KOPT-K1 (cell line): ENCODE measurements at regions not wholly inside any gene's neighbourhood (a gene's known extent, or its start where the extent isn't known, plus 50 kb on each side); places are given as distances from the start of the nearest gene placed in this dataset.
"Not testable (repeated sequence)": the region's sequence is repeated elsewhere in the genome, so short reads cannot be mapped to it uniquely, and the experiment has no call there.

Experiments used
- H3K27ac ChIP-seq: fragments of 200-600 bp; sonication (generic); 2 replicates; pipeline ENCODE4 v1.5.1; 2016; ENCODE audit warnings: antibody characterized with exemption, mild to moderate bottlenecking, low read depth, low read length; ENCODE audit not compliant: poor library complexity, severe bottlenecking
- H3K36me3 ChIP-seq: fragments of 200-600 bp; sonication (generic); 2 replicates; pipeline ENCODE4 v1.5.1; 2017; ENCODE audit warnings: antibody characterized with exemption, mild to moderate bottlenecking, low read length, moderate library complexity; ENCODE audit not compliant: insufficient read depth
- H3K9me3 ChIP-seq: fragments of 200-600 bp; sonication (generic); 2 replicates; pipeline ENCODE4 v1.5.1; 2017; ENCODE audit warnings: antibody characterized with exemption, low read length, mild to moderate bottlenecking; ENCODE audit not compliant: insufficient read depth, poor library complexity, severe bottlenecking

- Histone ChIP-seq H3K36me3 (no peaks in the 10 kb centered on the region), H3K27ac (no peak overlapping the region), H3K9me3 (no peaks in the 10 kb centered on the region)
Measured at GRCh38 chr3:178107804-178108203, 428.4 kb upstream of the KCNMB2 start.

GRCh38 chr3:178109691-178110090, 426.5 kb upstream of the KCNMB2 start:
- Histone ChIP-seq H3K27ac (no peak overlapping the region), H3K36me3 (no peaks in the 10 kb centered on the region), H3K9me3 (no peaks in the 10 kb centered on the region)

- no peaks in the 10 kb centered on the region for H3K9me3 ChIP-seq
- H3K36me3 ChIP-seq: no peaks in the 10 kb centered on the region
- no peak overlapping the region for H3K27ac ChIP-seq
Measured at GRCh38 chr3:178112134-178112533, 424.1 kb upstream of the KCNMB2 start.

GRCh38 chr3:178112552-178112951, 423.7 kb upstream of the KCNMB2 start:
- H3K27ac ChIP-seq, H3K36me3 ChIP-seq, H3K9me3 ChIP-seq: not testable (repeated sequence)

GRCh38 chr3:178117641-178118040, 418.6 kb upstream of the KCNMB2 start:
- no peak overlapping the region for H3K27ac ChIP-seq
- no peaks in the 10 kb centered on the region for H3K36me3 ChIP-seq
- no peaks in the 10 kb centered on the region for H3K9me3 ChIP-seq

- H3K9me3 ChIP-seq, H3K36me3 ChIP-seq, H3K27ac ChIP-seq: not testable (repeated sequence)
Measured at GRCh38 chr3:178119608-178120295, 416.5 kb upstream of the KCNMB2 start.

DNA sequence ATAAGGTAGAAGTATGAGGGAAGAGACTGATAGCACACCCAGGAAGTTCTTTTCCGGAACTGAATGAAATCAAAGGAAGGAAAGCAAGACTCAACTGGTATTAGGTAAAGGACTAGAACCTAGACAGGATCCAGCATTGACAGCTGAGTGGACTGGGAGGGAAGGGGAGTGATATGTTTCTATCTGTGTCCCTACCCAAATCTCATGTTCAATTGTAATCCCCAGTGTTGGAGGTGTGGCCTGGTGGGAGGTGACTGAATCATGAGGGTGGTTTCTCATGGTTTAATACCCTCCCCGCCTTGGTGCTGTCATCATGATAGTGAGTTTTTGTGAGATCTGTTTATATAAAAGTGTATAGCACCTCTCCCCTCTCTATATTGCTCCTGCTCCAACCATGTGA, 415.9 kb upstream of the KCNMB2 start:
- H3K9me3 ChIP-seq: no peaks in the 10 kb centered on the region
- no peak overlapping the region for H3K27ac ChIP-seq
- H3K36me3 ChIP-seq: no peaks in the 10 kb centered on the region

DNA sequence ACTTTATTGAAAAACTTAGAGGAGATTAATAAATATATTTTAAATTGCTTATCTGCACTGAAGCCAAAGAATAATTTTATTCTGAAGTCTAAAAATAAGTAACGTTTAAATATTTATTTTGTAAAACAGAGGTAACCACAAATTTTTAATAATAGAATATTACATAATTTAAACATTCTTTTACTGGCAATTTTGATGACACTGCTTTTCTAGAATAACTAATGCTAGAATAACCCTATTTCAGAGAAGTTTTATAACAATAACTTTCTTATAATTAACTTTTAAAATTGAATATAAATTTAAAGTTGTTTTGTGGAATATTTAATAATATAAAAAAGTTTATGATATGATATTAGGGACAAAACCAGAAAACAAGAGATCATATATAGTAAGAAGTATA, 409.6 kb upstream of the KCNMB2 start:
- H3K27ac ChIP-seq: no peak overlapping the region
- H3K36me3 ChIP-seq: no peaks in the 10 kb centered on the region
- H3K9me3 ChIP-seq: no peaks in the 10 kb centered on the region

DNA sequence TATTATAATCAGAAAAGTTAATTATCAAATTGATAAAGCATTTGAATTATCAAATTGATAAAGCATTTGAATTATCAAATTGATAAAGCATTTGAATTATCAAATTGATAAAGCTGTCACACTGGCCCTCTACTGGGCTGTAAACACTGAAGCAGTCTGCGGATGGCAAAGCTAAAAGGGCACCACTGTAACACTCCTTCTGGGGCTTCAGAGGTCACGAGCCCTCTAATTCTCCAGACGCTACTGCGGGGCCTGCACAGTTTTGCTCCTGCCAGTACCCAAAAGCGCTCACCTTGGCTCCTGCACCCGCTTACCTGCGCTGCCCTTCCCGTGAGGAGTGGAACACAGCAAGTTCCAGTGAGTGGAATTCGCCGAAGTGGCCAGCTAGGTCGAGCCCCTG, 409.0 kb upstream of the KCNMB2 start:
- Histone ChIP-seq H3K9me3 (no peaks in the 10 kb centered on the region), H3K27ac (no peak overlapping the region), H3K36me3 (no peaks in the 10 kb centered on the region)

GRCh38 chr3:178129109-178129508, 407.1 kb upstream of the KCNMB2 start:
- H3K36me3 ChIP-seq: no peaks in the 10 kb centered on the region
- H3K9me3 ChIP-seq: no peaks in the 10 kb centered on the region
- H3K27ac ChIP-seq: no peak overlapping the region

DNA sequence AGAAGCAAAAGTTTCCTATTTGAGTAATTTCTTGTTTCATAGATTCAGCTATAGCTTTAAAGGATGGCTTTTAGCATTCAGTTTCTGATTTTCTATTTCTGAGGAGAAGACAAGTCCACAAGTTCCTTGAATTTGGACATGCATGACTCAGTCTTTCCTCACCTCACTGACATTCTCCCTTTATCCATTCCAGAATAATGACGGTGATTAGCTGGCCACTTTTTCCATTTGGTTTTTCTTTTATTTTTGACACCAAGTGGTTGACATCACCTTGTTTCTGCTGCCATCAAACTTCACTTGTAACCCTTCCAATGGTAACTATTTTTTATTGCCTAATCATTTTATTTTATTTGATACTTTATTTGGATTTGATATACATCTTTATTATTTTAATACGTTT, 404.4 kb upstream of the KCNMB2 start:
- H3K27ac ChIP-seq: no peak overlapping the region
- H3K36me3 ChIP-seq: no peaks in the 10 kb centered on the region
- H3K9me3 ChIP-seq: no peaks in the 10 kb centered on the region

DNA sequence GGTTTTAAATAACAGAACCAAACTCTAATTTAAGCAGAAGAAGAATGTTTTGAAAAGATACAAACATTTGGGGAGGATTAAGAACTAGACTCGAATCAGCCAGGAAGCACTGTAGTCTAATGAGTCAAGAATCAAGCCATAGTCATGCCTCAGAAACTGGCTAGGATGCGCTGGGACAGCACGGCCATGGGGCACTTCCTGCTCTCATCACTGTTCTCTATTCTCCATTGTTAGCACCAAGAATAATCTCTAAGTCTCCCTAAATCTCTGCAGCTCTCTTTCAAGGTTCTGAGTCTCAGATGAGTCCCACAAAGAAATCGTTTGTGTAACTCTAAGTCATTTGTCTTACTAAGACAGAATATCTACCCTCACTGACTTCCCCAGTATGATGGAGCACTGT, 399.0 kb upstream of the KCNMB2 start:
- Histone ChIP-seq H3K36me3 (no peaks in the 10 kb centered on the region), H3K27ac (no peak overlapping the region), H3K9me3 (no peaks in the 10 kb centered on the region)

DNA sequence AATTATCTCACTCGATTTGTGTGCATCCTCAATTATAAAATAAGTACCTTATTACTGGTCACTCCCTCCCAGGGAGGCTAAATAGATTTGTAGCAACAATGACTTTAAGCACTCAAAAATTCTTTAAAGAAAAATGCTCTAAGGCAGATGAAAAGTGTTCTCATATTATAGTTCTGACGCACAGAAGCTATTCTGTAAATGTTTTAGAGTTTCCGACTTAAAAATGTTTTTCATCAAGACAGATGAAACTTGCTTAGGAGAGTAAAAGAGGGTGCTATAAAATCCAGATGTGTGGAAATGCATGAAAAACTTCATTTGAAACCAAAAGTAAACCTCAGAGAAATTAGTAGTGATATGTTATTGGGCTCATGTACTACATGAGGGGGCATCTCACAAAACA, 398.4 kb upstream of the KCNMB2 start:
- H3K27ac ChIP-seq: no peak overlapping the region
- no peaks in the 10 kb centered on the region for H3K9me3 ChIP-seq
- no peaks in the 10 kb centered on the region for H3K36me3 ChIP-seq

- Histone ChIP-seq H3K9me3 (no peaks in the 10 kb centered on the region), H3K36me3 (no peaks in the 10 kb centered on the region), H3K27ac (no peak overlapping the region)
Measured at GRCh38 chr3:178139116-178139515, 397.1 kb upstream of the KCNMB2 start.

- Histone ChIP-seq H3K27ac (no peak overlapping the region), H3K9me3 (no peaks in the 10 kb centered on the region), H3K36me3 (no peaks in the 10 kb centered on the region)
Measured at GRCh38 chr3:178140531-178141304, 395.5 kb upstream of the KCNMB2 start.

DNA sequence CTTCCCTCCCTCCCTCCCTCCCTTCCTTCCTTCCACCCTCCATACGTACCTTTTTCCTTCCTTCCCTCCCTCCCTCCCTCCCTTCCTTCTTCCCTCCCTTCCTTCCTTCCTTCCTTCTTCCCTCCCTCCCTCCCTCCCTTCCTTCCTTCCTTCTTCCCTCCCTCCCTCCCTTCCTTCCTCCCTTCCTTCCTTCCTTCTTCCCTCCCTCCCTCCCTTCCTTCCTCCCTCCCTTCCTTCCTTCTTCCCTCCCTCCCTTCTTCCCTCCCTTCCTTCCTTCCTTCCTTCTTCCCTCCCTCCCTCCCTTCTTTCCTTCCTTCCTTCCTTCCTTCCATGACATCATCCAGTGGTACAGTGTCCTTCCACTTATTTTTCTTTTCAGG, 394.9 kb upstream of the KCNMB2 start:
- H3K9me3 ChIP-seq, H3K36me3 ChIP-seq, H3K27ac ChIP-seq: not testable (repeated sequence)
